Vagina (tissue), 2 donors: ENCODE measurements at regions not wholly inside any gene's neighbourhood (a gene's known extent, or its start where the extent isn't known, plus 50 kb on each side); places are given as distances from the start of the nearest gene placed in this dataset.

ENCODE experiments used
- DNase-seq, 2 donors: peaks; one replicate each; pipeline ENCODE4 v3.0.0-alpha.2; 2017; ENCODE audit errors: extremely low spot score in 2 of 2
- H3K27ac ChIP-seq: fragments of 200-600 bp; sonication (generic); one replicate; pipeline ENCODE4 v1.5.1; 2019
- H3K27me3 ChIP-seq: fragments of 200-600 bp; sonication (generic); one replicate; pipeline ENCODE4 v1.5.1; 2019
- H3K36me3 ChIP-seq, 2 donors: fragments of 200-600 bp; sonication (generic); one replicate each; pipeline ENCODE4 v1.5.1; 2017 to 2019
- H3K4me1 ChIP-seq: fragments of 200-600 bp; sonication (generic); one replicate; pipeline ENCODE4 v1.5.1; 2019
- H3K4me3 ChIP-seq, 2 donors: fragments of 200-600 bp; sonication (generic); 1 replicate in 1 of 2; 2 replicates in 1 of 2; pipeline ENCODE4 v1.5.1; 2016 to 2019
- H3K9me3 ChIP-seq: fragments of 200-600 bp; sonication (generic); one replicate; pipeline ENCODE4 v1.5.1; 2019
- POLR2A ChIP-seq, 2 donors: fragments of 450-650 bp; IDR thresholded peaks; one replicate each; pipeline ENCODE4 v1.6.1; 2017; ENCODE audit warnings: antibody characterized with exemption in 2 of 2, mild to moderate bottlenecking in 2 of 2, moderate library complexity in 2 of 2
- POLR2AphosphoS5 ChIP-seq, 2 donors: sonication (generic); formaldehyde crosslinking; IDR thresholded peaks; one replicate each; pipeline ENCODE4 v1.9.0; 2017; ENCODE audit warnings: antibody characterized with exemption in 2 of 2, mild to moderate bottlenecking in 2 of 2, low read depth in 1 of 2; ENCODE audit not compliant: insufficient read depth in 1 of 2
- intact Hi-C: fragments of 100-400 bp; cut with DNase I; formaldehyde crosslinking; loops from one replicate; pipeline ENCODE4 v1.15.1; 2023
- TF ChIP-seq, protein P1 (sequence below), 3 experiments: fragments of 450-650 bp in 2 of 3; fragments of 200-600 bp in 1 of 3; sonication (generic) in 1 of 3; IDR thresholded peaks; one replicate each; pipeline ENCODE4 v1.5.1; 2017 to 2019; ENCODE audit warnings: antibody characterized with exemption in 3 of 3, mild to moderate bottlenecking in 2 of 3, moderate library complexity in 2 of 3

DNA sequence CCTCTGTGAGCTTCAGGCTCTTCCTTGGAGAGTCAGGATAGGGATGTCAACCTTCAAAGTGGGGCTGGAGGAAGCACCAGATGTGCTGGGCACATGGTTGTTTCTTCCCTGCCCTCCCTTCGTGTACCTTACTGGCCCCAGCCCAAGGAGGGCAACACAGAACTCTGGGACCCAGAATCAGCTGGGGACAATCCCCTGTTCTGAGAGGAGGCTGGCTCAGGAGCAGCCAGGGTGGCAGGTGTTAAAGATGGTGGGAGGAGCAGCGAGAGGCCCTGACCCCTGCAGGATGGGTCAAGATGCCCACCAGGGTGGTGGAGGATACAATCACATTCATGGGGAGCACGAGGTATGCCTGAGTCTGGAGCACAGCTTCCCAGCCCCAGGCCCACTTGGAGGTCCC, 300.4 kb downstream of the ABCC12 start:
- H3K4me1 ChIP-seq: no peaks in the 10 kb centered on the region
- DNase-seq: no peak
- H3K36me3 ChIP-seq: no peaks in the 10 kb centered on the region
- no peaks in the 10 kb centered on the region for H3K27me3 ChIP-seq
- TF ChIP-seq, protein P1, sequence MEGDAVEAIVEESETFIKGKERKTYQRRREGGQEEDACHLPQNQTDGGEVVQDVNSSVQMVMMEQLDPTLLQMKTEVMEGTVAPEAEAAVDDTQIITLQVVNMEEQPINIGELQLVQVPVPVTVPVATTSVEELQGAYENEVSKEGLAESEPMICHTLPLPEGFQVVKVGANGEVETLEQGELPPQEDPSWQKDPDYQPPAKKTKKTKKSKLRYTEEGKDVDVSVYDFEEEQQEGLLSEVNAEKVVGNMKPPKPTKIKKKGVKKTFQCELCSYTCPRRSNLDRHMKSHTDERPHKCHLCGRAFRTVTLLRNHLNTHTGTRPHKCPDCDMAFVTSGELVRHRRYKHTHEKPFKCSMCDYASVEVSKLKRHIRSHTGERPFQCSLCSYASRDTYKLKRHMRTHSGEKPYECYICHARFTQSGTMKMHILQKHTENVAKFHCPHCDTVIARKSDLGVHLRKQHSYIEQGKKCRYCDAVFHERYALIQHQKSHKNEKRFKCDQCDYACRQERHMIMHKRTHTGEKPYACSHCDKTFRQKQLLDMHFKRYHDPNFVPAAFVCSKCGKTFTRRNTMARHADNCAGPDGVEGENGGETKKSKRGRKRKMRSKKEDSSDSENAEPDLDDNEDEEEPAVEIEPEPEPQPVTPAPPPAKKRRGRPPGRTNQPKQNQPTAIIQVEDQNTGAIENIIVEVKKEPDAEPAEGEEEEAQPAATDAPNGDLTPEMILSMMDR (IDR thresholded peaks at IDR 0.05): no peak
- TF ChIP-seq POLR2A (IDR thresholded peaks at IDR 0.05): no peak
- H3K9me3 ChIP-seq: no peaks in the 10 kb centered on the region
- H3K27ac ChIP-seq: no peak overlapping the region
- intact Hi-C loops: no loop called here
- H3K4me3 ChIP-seq: no peak overlapping the region

DNA sequence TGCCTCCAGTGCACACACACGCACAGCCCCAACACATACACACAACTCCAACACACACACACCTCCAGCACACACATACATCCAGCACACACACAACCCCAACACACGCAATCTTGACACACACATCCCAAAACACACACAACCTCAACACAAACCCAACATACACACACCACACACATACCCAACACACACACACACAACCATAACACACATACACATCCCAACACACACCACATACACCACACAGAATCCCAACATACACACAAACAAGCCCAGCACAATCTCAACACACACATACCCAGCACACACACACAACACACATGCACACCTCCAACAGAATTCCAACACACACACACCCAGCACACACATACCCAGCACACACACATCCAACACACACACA, 301.1 kb downstream of the ABCC12 start:
- Histone ChIP-seq H3K9me3 (no peaks in the 10 kb centered on the region), H3K4me3 (no peak overlapping the region), H3K4me1 (no peaks in the 10 kb centered on the region), H3K27ac (no peak overlapping the region), H3K36me3 (no peaks in the 10 kb centered on the region), H3K27me3 (no peaks in the 10 kb centered on the region)
- no peak for TF ChIP-seq POLR2AphosphoS5 (IDR thresholded peaks at IDR 0.05; ENCODE audit: insufficient read depth in 1 of 2, low read depth in 1 of 2)
- TF ChIP-seq POLR2A (IDR thresholded peaks at IDR 0.05): no peak
- TF ChIP-seq, protein P1 (IDR thresholded peaks at IDR 0.05): no peak
- intact Hi-C loops: no loop called here
- DNase-seq: peak in 1 of 2 donors; percentile 44

DNA sequence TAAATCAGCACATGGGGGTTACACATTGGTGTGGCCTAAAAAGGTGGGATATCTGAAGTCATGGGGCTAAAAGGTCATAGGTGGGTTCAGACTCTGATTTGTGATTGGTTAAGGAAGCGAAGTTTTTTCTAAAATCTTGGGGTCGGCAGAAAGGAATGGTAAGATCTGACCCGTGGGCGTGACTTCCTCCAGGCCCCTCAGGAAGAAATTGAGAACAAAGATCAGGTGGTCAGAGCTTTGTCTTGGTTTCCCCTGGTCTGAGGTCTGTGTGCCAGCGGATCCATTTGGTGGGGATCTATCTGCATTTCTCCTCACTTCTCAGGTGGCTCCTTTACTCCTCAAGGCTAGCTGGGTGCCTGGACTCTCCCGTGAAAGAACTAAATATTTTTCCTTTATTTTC, 302.8 kb downstream of the ABCC12 start:
- H3K9me3 ChIP-seq: no peaks in the 10 kb centered on the region
- H3K27me3 ChIP-seq: no peaks in the 10 kb centered on the region
- intact Hi-C loops: no loop called here
- H3K27ac ChIP-seq: no peak overlapping the region
- DNase-seq: no peak
- no peaks in the 10 kb centered on the region for H3K36me3 ChIP-seq
- no peak overlapping the region for H3K4me3 ChIP-seq
- TF ChIP-seq, protein P1 (IDR thresholded peaks at IDR 0.05): no peak
- TF ChIP-seq POLR2AphosphoS5 (IDR thresholded peaks at IDR 0.05; ENCODE audit: insufficient read depth in 1 of 2, low read depth in 1 of 2): no peak
- TF ChIP-seq POLR2A (IDR thresholded peaks at IDR 0.05): no peak
- peaks cover 7% of the 10 kb centered on the region for H3K4me1 ChIP-seq

DNA sequence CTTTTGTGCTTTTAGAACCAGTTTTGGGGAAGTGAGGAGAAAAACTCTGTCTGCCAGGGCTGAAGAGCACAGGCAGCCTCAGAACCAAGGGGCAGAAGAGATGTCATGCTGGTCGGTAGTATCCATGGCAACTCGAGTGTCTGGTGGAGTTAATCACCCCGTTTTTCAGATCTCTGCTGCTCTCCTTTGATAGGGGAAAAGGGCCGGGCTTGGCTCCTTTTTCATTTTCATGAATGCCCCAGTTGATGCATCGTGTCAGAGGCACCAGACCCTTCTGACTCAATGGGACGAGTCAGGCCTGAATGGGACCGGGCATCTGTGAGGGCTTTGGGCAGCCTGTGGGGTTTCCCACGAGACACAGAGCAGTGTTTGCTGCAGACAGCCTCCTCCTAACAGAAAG, 304.6 kb downstream of the ABCC12 start:
- H3K27ac ChIP-seq: no peak overlapping the region
- intact Hi-C loops: no loop called here
- no peak overlapping the region for H3K4me3 ChIP-seq
- no peaks in the 10 kb centered on the region for H3K9me3 ChIP-seq
- H3K36me3 ChIP-seq: no peaks in the 10 kb centered on the region
- no peak for TF ChIP-seq POLR2AphosphoS5 (IDR thresholded peaks at IDR 0.05; ENCODE audit: insufficient read depth in 1 of 2, low read depth in 1 of 2)
- TF ChIP-seq, protein P1 (IDR thresholded peaks at IDR 0.05): no peak
- no peak for TF ChIP-seq POLR2A (IDR thresholded peaks at IDR 0.05)
- no peaks in the 10 kb centered on the region for H3K27me3 ChIP-seq
- DNase-seq: peak in 1 of 2 donors; percentile 25
- H3K4me1 ChIP-seq: peaks cover 9% of the 10 kb centered on the region

DNA sequence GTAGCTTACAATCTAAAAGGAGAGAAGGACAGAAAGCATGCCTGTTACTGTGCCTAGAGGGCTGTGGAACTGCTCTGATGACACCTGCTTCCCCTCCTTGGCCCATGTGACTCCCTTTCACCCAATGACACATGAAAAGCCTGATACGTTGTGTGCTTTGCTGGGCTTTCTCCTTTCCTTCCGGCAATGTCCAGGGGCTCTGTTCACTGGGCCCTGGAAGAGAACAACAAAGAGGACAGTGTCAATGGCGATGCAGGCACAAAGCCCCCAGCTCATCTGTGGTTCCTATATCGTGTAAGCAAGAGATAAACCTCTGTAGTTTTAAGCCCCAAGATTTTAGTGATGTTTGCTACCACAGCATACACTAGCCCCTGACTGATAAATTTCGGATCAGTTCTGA, 306.1 kb downstream of the ABCC12 start:
- H3K4me1 ChIP-seq: peaks cover 9% of the 10 kb centered on the region
- H3K27me3 ChIP-seq: no peaks in the 10 kb centered on the region
- intact Hi-C loops: no loop called here
- no peaks in the 10 kb centered on the region for H3K9me3 ChIP-seq
- no peaks in the 10 kb centered on the region for H3K36me3 ChIP-seq
- DNase-seq: no peak
- no peak overlapping the region for H3K27ac ChIP-seq
- TF ChIP-seq, protein P1 (IDR thresholded peaks at IDR 0.05): no peak
- TF ChIP-seq POLR2AphosphoS5 (IDR thresholded peaks at IDR 0.05; ENCODE audit: insufficient read depth in 1 of 2, low read depth in 1 of 2) (no peak), POLR2A (IDR thresholded peaks at IDR 0.05) (no peak)
- H3K4me3 ChIP-seq: no peak overlapping the region
